GM18858 (cell line): ENCODE measurements at regions not wholly inside any gene's neighbourhood (a gene's known extent, or its start where the extent isn't known, plus 50 kb on each side); places are given as distances from the start of the nearest gene placed in this dataset.

Experiments
- ATAC-seq: cut with Tn5 transposase; IDR thresholded peaks from one replicate; pipeline ENCODE4 v1.9.1; 2021; ENCODE audit not compliant: unreplicated experiment

GRCh38 chr7:46900312-46901263 lies 681.3 kb downstream of the TNS3 start:
- no peak for ATAC-seq

- ATAC-seq: no peak
Observed at GRCh38 chr7:46897381-46897780, 684.5 kb downstream of the TNS3 start.

GRCh38 chr7:46886669-46887374 lies 695.1 kb downstream of the TNS3 start:
- no peak for ATAC-seq

- ATAC-seq: no peak
Observed at GRCh38 chr7:46885167-46885566, 696.7 kb downstream of the TNS3 start.

GRCh38 chr7:46881507-46882127 lies 700.3 kb downstream of the TNS3 start:
- no peak for ATAC-seq

GRCh38 chr7:46880508-46881196 lies 701.3 kb downstream of the TNS3 start:
- ATAC-seq: no peak

- no peak for ATAC-seq
Observed at GRCh38 chr7:46879783-46880182, 702.1 kb downstream of the TNS3 start.

GRCh38 chr7:46871516-46871915 lies 710.4 kb downstream of the TNS3 start:
- ATAC-seq: no peak

- no peak for ATAC-seq
Observed at GRCh38 chr7:46864716-46865115, 717.2 kb downstream of the TNS3 start.

GRCh38 chr7:46859963-46860475 lies 721.9 kb downstream of the TNS3 start:
- no peak for ATAC-seq

- no peak for ATAC-seq
Observed at GRCh38 chr7:46855851-46856250, 726.1 kb downstream of the TNS3 start.

- ATAC-seq: no peak
Observed at GRCh38 chr7:46854958-46855473, 726.9 kb downstream of the TNS3 start.

- no peak for ATAC-seq
Observed at GRCh38 chr7:46853451-46853850, 728.5 kb downstream of the TNS3 start.

GRCh38 chr7:46852795-46853194 lies 729.1 kb downstream of the TNS3 start:
- no peak for ATAC-seq

GRCh38 chr7:46850563-46851330 lies 731.2 kb downstream of the TNS3 start:
- ATAC-seq: no peak

GRCh38 chr7:46848944-46849343 lies 733.0 kb downstream of the TNS3 start:
- ATAC-seq: no peak

GRCh38 chr7:46848311-46848710 lies 733.6 kb downstream of the TNS3 start:
- ATAC-seq: no peak

GRCh38 chr7:46847126-46847525 lies 734.8 kb downstream of the TNS3 start:
- no peak for ATAC-seq

- ATAC-seq: no peak
Observed at GRCh38 chr7:46844486-46844885, 737.4 kb downstream of the TNS3 start.

GRCh38 chr7:46841248-46841647 lies 740.7 kb downstream of the TNS3 start:
- no peak for ATAC-seq
